ENCODE measurements at regions not wholly inside any gene's neighbourhood (a gene's known extent, or its start where the extent isn't known, plus 50 kb on each side); places are given as distances from the start of the nearest gene placed in this dataset.

DNA sequence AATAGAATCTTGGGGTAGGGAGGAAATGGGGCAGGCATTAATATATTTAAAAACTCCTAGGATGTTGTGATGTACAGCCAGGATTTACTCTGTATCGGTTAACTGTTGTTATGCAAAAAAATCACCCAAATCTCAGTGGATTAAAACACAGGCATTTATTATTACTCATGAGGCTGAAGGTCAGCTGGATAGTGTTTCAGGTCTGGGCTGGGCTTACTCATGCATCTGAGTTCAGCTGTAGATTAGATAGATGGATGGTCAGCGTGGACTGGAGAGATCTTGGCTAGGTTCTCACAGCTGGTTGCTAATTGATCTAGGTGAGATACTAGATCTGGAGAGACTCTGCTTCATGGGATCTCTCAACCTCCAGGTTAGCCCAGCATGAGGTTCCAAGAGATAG is 131.4 kb downstream of the BTBD3 start:
- TF ChIP-seq, protein P1, sequence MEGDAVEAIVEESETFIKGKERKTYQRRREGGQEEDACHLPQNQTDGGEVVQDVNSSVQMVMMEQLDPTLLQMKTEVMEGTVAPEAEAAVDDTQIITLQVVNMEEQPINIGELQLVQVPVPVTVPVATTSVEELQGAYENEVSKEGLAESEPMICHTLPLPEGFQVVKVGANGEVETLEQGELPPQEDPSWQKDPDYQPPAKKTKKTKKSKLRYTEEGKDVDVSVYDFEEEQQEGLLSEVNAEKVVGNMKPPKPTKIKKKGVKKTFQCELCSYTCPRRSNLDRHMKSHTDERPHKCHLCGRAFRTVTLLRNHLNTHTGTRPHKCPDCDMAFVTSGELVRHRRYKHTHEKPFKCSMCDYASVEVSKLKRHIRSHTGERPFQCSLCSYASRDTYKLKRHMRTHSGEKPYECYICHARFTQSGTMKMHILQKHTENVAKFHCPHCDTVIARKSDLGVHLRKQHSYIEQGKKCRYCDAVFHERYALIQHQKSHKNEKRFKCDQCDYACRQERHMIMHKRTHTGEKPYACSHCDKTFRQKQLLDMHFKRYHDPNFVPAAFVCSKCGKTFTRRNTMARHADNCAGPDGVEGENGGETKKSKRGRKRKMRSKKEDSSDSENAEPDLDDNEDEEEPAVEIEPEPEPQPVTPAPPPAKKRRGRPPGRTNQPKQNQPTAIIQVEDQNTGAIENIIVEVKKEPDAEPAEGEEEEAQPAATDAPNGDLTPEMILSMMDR (IDR thresholded peaks at IDR 0.05; ENCODE audit: insufficient read depth, low read length, poor library complexity, severe bottlenecking) = no peak
- TF ChIP-seq EZH2phosphoT487 (conservative IDR thresholded peaks at IDR 0.05; ENCODE audit: low read length) = no peak
